PC-9 (cell line): ENCODE measurements at regions not wholly inside any gene's neighbourhood (a gene's known extent, or its start where the extent isn't known, plus 50 kb on each side); places are given as distances from the start of the nearest gene placed in this dataset.

Experiments used
- BruUV-seq: library from RNA; stranded (reverse); fragments of 400-500 nt; replicated peaks from 2 replicates; lab custom pipeline; 2021; lab: Mats Ljungman, UMichigan
- CTCF ChIA-PET: fragments of 300-600 bp; sonication (Branson Sonifier 250); formaldehyde crosslinking; loops from one replicate; lab custom pipeline; 2022; ENCODE audit warnings: antibody characterized with exemption; lab: Charles Lee
- POLR2A ChIA-PET: fragments of 300-600 bp; sonication (Branson Sonifier 250); formaldehyde crosslinking; loops from one replicate; lab custom pipeline; 2022; ENCODE audit warnings: antibody characterized with exemption; ENCODE audit not compliant: unreplicated experiment; lab: Charles Lee
- DNase-seq, 2 experiments: peaks; one replicate each; pipeline versions ENCODE4 v3.0.0 to v3.0.0-alpha.2; 2015 to 2022; ENCODE audit warnings: mixed read lengths in 1 of 2
- H2AFZ ChIP-seq: fragments of 200-600 bp; sonication (generic); 2 replicates; pipeline ENCODE4 v1.8.1; 2017; ENCODE audit warnings: antibody characterized with exemption
- H3F3A ChIP-seq: fragments of 200-600 bp; sonication (generic); 2 replicates; pipeline ENCODE4 v1.8.1; 2017; ENCODE audit warnings: antibody characterized with exemption, mild to moderate bottlenecking, low read depth; ENCODE audit not compliant: insufficient read depth
- H3K27ac ChIP-seq: fragments of 200-600 bp; sonication (generic); 2 replicates; pipeline ENCODE4 v1.6.1; 2016; ENCODE audit warnings: mixed run types
- H3K27me3 ChIP-seq: fragments of 200-600 bp; sonication (generic); 2 replicates; pipeline ENCODE4 v1.6.1; 2016; ENCODE audit warnings: low read depth, mixed run types; ENCODE audit not compliant: insufficient read depth
- H3K36me3 ChIP-seq: fragments of 200-600 bp; sonication (generic); 2 replicates; pipeline ENCODE4 v1.6.1; 2016; ENCODE audit warnings: low read depth, mixed run types
- H3K4me1 ChIP-seq: fragments of 200-600 bp; sonication (generic); replicated peaks from 2 replicates; pipeline ENCODE4 v1.6.1; 2016; ENCODE audit warnings: mixed run types; ENCODE audit not compliant: insufficient read depth
- H3K4me2 ChIP-seq: fragments of 200-600 bp; sonication (generic); 2 replicates; pipeline ENCODE4 v1.6.1; 2017; ENCODE audit warnings: mixed run types
- H3K4me3 ChIP-seq: fragments of 200-600 bp; sonication (generic); 2 replicates; pipeline ENCODE4 v1.6.1; 2016; ENCODE audit warnings: mixed run types
- H3K79me2 ChIP-seq: fragments of 200-600 bp; sonication (generic); 2 replicates; pipeline ENCODE4 v1.6.1; 2017; ENCODE audit warnings: low read depth, mixed run types
- H3K9me2 ChIP-seq: fragments of 200-600 bp; sonication (generic); 2 replicates; pipeline ENCODE4 v1.8.1; 2017; ENCODE audit warnings: mild to moderate bottlenecking; ENCODE audit not compliant: insufficient read depth
- H3K9me3 ChIP-seq: fragments of 200-600 bp; sonication (generic); 2 replicates; pipeline ENCODE4 v1.8.1; 2016; ENCODE audit warnings: low read depth; ENCODE audit not compliant: insufficient read depth
- H4K20me1 ChIP-seq: fragments of 200-600 bp; sonication (generic); 2 replicates; pipeline ENCODE4 v1.8.1; 2017; ENCODE audit not compliant: insufficient read depth
- CTCF ChIP-seq: fragments of 200-600 bp; sonication (generic); conservative IDR thresholded peaks from 2 replicates; pipeline ENCODE4 v1.6.1; 2017; ENCODE audit warnings: mixed run types, antibody characterized with exemption, mild to moderate bottlenecking, moderate library complexity
- EZH2 ChIP-seq: fragments of 200-600 bp; sonication (generic); IDR thresholded peaks from 2 replicates; pipeline ENCODE4 v1.8.0; 2017; ENCODE audit warnings: antibody characterized with exemption, low read depth
- intact Hi-C: fragments of 100-400 bp; cut with micrococcal nuclease; formaldehyde crosslinking; loops from one replicate; pipeline ENCODE4 v1.10.0; 2022; ENCODE audit not compliant: unreplicated experiment

- no peak overlapping the region for H3K27ac ChIP-seq
- H3F3A ChIP-seq: no peaks in the 10 kb centered on the region
- no peak for DNase-seq
- no peaks in the 10 kb centered on the region for H3K36me3 ChIP-seq
- no peak overlapping the region for H3K4me2 ChIP-seq
- H3K9me2 ChIP-seq: no peaks in the 10 kb centered on the region
- H3K79me2 ChIP-seq: no peaks in the 10 kb centered on the region
- no peak overlapping the region for H2AFZ ChIP-seq
- intact Hi-C loops: no loop called here
- no peak overlapping the region for H3K4me3 ChIP-seq
- peaks cover 55% of the 10 kb centered on the region for H3K27me3 ChIP-seq
- H3K4me1 ChIP-seq: no peaks in the 10 kb centered on the region
- H3K9me3 ChIP-seq: no peaks in the 10 kb centered on the region
- BruUV-seq: no TSS peak
- ChIA-PET POLR2A (no interaction called here), CTCF (no interaction called here)
- TF ChIP-seq CTCF: no peak
- no peak for TF ChIP-seq EZH2
- H4K20me1 ChIP-seq: no peaks in the 10 kb centered on the region
Measured at GRCh38 chr3:10637342-10637741, 132.0 kb upstream of the ATP2B2 start.

- H3K9me2 ChIP-seq: no peaks in the 10 kb centered on the region
- H3K27me3 ChIP-seq: peaks cover 55% of the 10 kb centered on the region
- CTCF ChIA-PET: no interaction called here
- H3K4me2 ChIP-seq: no peak overlapping the region
- H2AFZ ChIP-seq: no peak overlapping the region
- H3F3A ChIP-seq: no peaks in the 10 kb centered on the region
- no peak overlapping the region for H3K4me3 ChIP-seq
- no peaks in the 10 kb centered on the region for H3K4me1 ChIP-seq
- TF ChIP-seq CTCF (no peak), EZH2 (no peak)
- no peak for DNase-seq
- no peaks in the 10 kb centered on the region for H3K36me3 ChIP-seq
- no TSS peak for BruUV-seq
- H4K20me1 ChIP-seq: 0 out of 2 replicates have a peak, but pooled peaks cover 2% of the 10 kb centered on the region
- POLR2A ChIA-PET: interaction anchor here (0.6 kb wide), 1 partner anchor 51 kb away, joined by 6 read pairs; no protein-coding TSS in a partner anchor
- no peak overlapping the region for H3K27ac ChIP-seq
- no peaks in the 10 kb centered on the region for H3K79me2 ChIP-seq
- intact Hi-C loops: no loop called here
- H3K9me3 ChIP-seq: no peaks in the 10 kb centered on the region
Measured at GRCh38 chr3:10638466-10638865, 133.1 kb upstream of the ATP2B2 start.

- no TSS peak for BruUV-seq
- Histone ChIP-seq H3K4me2 (no peak overlapping the region), H3K4me1 (no peaks in the 10 kb centered on the region), H3K27ac (no peak overlapping the region), H3K27me3 (peaks cover 55% of the 10 kb centered on the region), H3K36me3 (no peaks in the 10 kb centered on the region), H3K4me3 (no peak overlapping the region), H3F3A (no peaks in the 10 kb centered on the region), H3K9me2 (no peaks in the 10 kb centered on the region), H3K9me3 (no peaks in the 10 kb centered on the region), H2AFZ (no peak overlapping the region), H4K20me1 (peaks cover 4% of the 10 kb centered on the region; the same call in 1 of the 2 replicates), H3K79me2 (no peaks in the 10 kb centered on the region)
- intact Hi-C loops: no loop called here
- ChIA-PET POLR2A (no interaction called here), CTCF (no interaction called here)
- DNase-seq: no peak
- no peak for TF ChIP-seq CTCF
Measured at GRCh38 chr3:10641760-10642159, 136.4 kb upstream of the ATP2B2 start.
